HUES48 (cell line): ENCODE measurements at regions not wholly inside any gene's neighbourhood (a gene's known extent, or its start where the extent isn't known, plus 50 kb on each side); places are given as distances from the start of the nearest gene placed in this dataset.

ENCODE experiments used
- H3K27ac ChIP-seq: one replicate; pipeline ENCODE4 v1.7.0; 2013; ENCODE audit warnings: low read depth, low read length, inconsistent platforms
- H3K27me3 ChIP-seq: 2 replicates; pipeline ENCODE4 v1.6.1; 2013; ENCODE audit warnings: mild to moderate bottlenecking, low read length; ENCODE audit not compliant: control insufficient read depth, insufficient read depth
- H3K36me3 ChIP-seq: 2 replicates; pipeline ENCODE4 v1.6.1; 2013; ENCODE audit warnings: low read length; ENCODE audit not compliant: control insufficient read depth, insufficient read depth
- H3K4me1 ChIP-seq: 2 replicates; pipeline ENCODE4 v1.6.1; 2013; ENCODE audit warnings: mild to moderate bottlenecking, low read length; ENCODE audit not compliant: control insufficient read depth, insufficient read depth
- H3K4me3 ChIP-seq: 2 replicates; pipeline ENCODE4 v1.5.1; 2013; ENCODE audit warnings: mild to moderate bottlenecking, low read depth, low read length
- H3K9ac ChIP-seq: 2 replicates; pipeline ENCODE4 v1.6.1; 2013; ENCODE audit warnings: mild to moderate bottlenecking, low read depth, low read length, moderate library complexity
- H3K9me3 ChIP-seq: 2 replicates; pipeline ENCODE4 v1.6.1; 2013; ENCODE audit warnings: low read length; ENCODE audit not compliant: control insufficient read depth, insufficient read depth

DNA sequence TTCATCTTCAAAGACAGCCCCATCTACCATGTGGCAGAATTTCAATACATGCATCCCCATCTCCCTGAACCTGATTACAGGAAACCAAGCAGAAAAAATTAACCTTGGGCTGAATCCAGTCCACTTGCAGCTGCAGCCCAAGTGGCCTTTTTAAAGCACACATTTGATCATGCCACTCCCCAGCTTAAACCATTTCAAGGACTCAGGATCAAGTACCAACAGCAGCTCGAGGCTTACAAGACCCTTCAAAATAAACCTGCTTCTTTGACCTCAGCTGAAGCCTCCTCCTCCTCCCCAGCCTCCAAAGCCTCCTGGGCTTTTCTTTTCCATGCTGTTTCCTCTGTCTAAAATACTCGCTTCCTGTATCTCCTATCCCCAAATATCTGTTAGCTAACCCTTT is 50.7 kb upstream of the KIT start:
- Histone ChIP-seq H3K36me3 (no peaks in the 10 kb centered on the region), H3K9me3 (no peaks in the 10 kb centered on the region), H3K4me3 (no peak overlapping the region), H3K9ac (no peak overlapping the region), H3K4me1 (no peaks in the 10 kb centered on the region), H3K27ac (no peak overlapping the region), H3K27me3 (no peaks in the 10 kb centered on the region)

GRCh38 chr4:54607521-54607920 is 50.2 kb upstream of the KIT start:
- no peaks in the 10 kb centered on the region for H3K27me3 ChIP-seq
- H3K4me1 ChIP-seq: no peaks in the 10 kb centered on the region
- H3K27ac ChIP-seq: no peak overlapping the region
- H3K9me3 ChIP-seq: no peaks in the 10 kb centered on the region
- no peak overlapping the region for H3K4me3 ChIP-seq
- H3K36me3 ChIP-seq: no peaks in the 10 kb centered on the region
- no peak overlapping the region for H3K9ac ChIP-seq
